IMR-90 (cell line): ENCODE measurements at regions not wholly inside any gene's neighbourhood (a gene's known extent, or its start where the extent isn't known, plus 50 kb on each side); places are given as distances from the start of the nearest gene placed in this dataset.

ENCODE experiments used
- ATAC-seq: fragments of 200-7000 bp; cut with Tn5 transposase; 2 replicates; pipeline ENCODE4 v1.9.1; 2020; ENCODE audit warnings: low read depth, mild to moderate bottlenecking, moderate library complexity
- BruUV-seq: library from RNA; stranded (reverse); fragments of 400-500 nt; replicated peaks from 2 replicates; lab custom pipeline; 2021; lab: Mats Ljungman, UMichigan
- CTCF ChIA-PET: fragments of 300-600 bp; formaldehyde crosslinking; extraction: SDS; loops from one replicate; lab custom pipeline; 2021; ENCODE audit warnings: antibody characterized with exemption; lab: Yijun Ruan, JAX
- POLR2A ChIA-PET: fragments of 300-600 bp; sonication (Branson Sonifier 250); formaldehyde crosslinking; loops from one replicate; lab custom pipeline; 2022; ENCODE audit warnings: antibody characterized with exemption; ENCODE audit not compliant: unreplicated experiment; lab: Charles Lee
- DNase-seq: peaks from one replicate; pipeline ENCODE4 v3.0.0; 2013
- H2AFZ ChIP-seq: replicated peaks from 2 replicates; pipeline ENCODE3; 2013; ENCODE audit warnings: low read length, mild to moderate bottlenecking; ENCODE audit not compliant: poor library complexity
- H2AK5ac ChIP-seq: 2 replicates; pipeline ENCODE4 v1.6.1; 2013; ENCODE audit warnings: low read depth, low read length, inconsistent platforms
- H2AK9ac ChIP-seq: replicated peaks from 2 replicates; pipeline ENCODE3; 2013; ENCODE audit warnings: mild to moderate bottlenecking, low read depth, low read length, moderate library complexity; ENCODE audit not compliant: poor library complexity
- H2BK120ac ChIP-seq: 2 replicates; pipeline ENCODE4 v1.6.1; 2013; ENCODE audit warnings: low read depth, low read length, inconsistent platforms
- H2BK15ac ChIP-seq: 3 replicates; pipeline ENCODE4 v1.6.1; 2013; ENCODE audit warnings: low read depth, low read length, inconsistent platforms
- H2BK20ac ChIP-seq: 2 replicates; pipeline ENCODE4 v1.6.1; 2013; ENCODE audit warnings: low read depth, mild to moderate bottlenecking, inconsistent platforms, low read length, moderate library complexity
- H2BK5ac ChIP-seq: 2 replicates; pipeline ENCODE4 v1.6.1; 2013; ENCODE audit warnings: mild to moderate bottlenecking, low read depth, low read length, inconsistent platforms; ENCODE audit not compliant: poor library complexity, severe bottlenecking
- H3K14ac ChIP-seq: replicated peaks from 2 replicates; pipeline ENCODE4 v1.6.1; 2013; ENCODE audit warnings: low read depth, low read length, inconsistent platforms
- H3K18ac ChIP-seq: 2 replicates; pipeline ENCODE4 v1.6.1; 2013; ENCODE audit warnings: low read depth, low read length, control low read depth
- H3K23ac ChIP-seq: 2 replicates; pipeline ENCODE4 v1.6.1; 2013; ENCODE audit warnings: low read depth, low read length, inconsistent platforms
- H3K27ac ChIP-seq: 2 replicates; pipeline ENCODE4 v1.5.1; 2013; ENCODE audit warnings: mild to moderate bottlenecking, control low read depth, low read length; ENCODE audit not compliant: insufficient read depth
- H3K27me3 ChIP-seq: 2 replicates; pipeline ENCODE4 v1.6.1; 2013; ENCODE audit warnings: low read length; ENCODE audit not compliant: control insufficient read depth, insufficient read depth
- H3K36me3 ChIP-seq: 2 replicates; pipeline ENCODE4 v1.6.1; 2013; ENCODE audit warnings: low read length, mixed read lengths; ENCODE audit not compliant: control insufficient read depth, insufficient read depth
- H3K4ac ChIP-seq: 2 replicates; pipeline ENCODE4 v1.6.1; 2013; ENCODE audit warnings: low read depth, low read length, inconsistent platforms
- H3K4me1 ChIP-seq: 2 replicates; pipeline ENCODE4 v1.6.1; 2013; ENCODE audit warnings: low read length, mixed read lengths; ENCODE audit not compliant: control insufficient read depth, insufficient read depth
- H3K4me2 ChIP-seq: 2 replicates; pipeline ENCODE4 v1.6.1; 2013; ENCODE audit warnings: low read depth, mild to moderate bottlenecking, control low read depth, low read length, moderate library complexity
- H3K4me3 ChIP-seq: 2 replicates; pipeline ENCODE4 v1.5.1; 2013; ENCODE audit warnings: low read depth, mild to moderate bottlenecking, control low read depth, low read length, moderate library complexity; ENCODE audit not compliant: insufficient read depth
- H3K56ac ChIP-seq: 2 replicates; pipeline ENCODE4 v1.6.1; 2013; ENCODE audit warnings: low read length, inconsistent platforms; ENCODE audit not compliant: insufficient read depth; ENCODE audit errors: extremely low read depth
- H3K79me1 ChIP-seq, 2 experiments: 2 replicates each; pipeline ENCODE4 v1.6.1; 2013; ENCODE audit warnings: low read length in 2 of 2, inconsistent platforms in 1 of 2, low read depth in 1 of 2
- H3K9ac ChIP-seq: 2 replicates; pipeline ENCODE4 v1.6.1; 2013; ENCODE audit warnings: low read depth, low read length, control low read depth
- H3K9me1 ChIP-seq: 2 replicates; pipeline ENCODE4 v1.6.1; 2013; ENCODE audit warnings: low read length, inconsistent platforms; ENCODE audit not compliant: insufficient read depth
- H3K9me3 ChIP-seq: 2 replicates; pipeline ENCODE4 v1.6.1; 2013; ENCODE audit warnings: low read length; ENCODE audit not compliant: control insufficient read depth, insufficient read depth
- H4K20me1 ChIP-seq: 2 replicates; pipeline ENCODE4 v1.6.1; 2013; ENCODE audit warnings: low read length, inconsistent platforms; ENCODE audit not compliant: insufficient read depth
- H4K5ac ChIP-seq: 2 replicates; pipeline ENCODE4 v1.6.1; 2013; ENCODE audit warnings: mild to moderate bottlenecking, low read depth, low read length, control low read depth
- H4K8ac ChIP-seq, 2 experiments: 2 replicates each; pipeline ENCODE4 v1.6.1; 2013; ENCODE audit warnings: low read depth in 2 of 2, low read length in 2 of 2, control low read depth in 1 of 2, inconsistent platforms in 1 of 2
- H4K91ac ChIP-seq: 2 replicates; pipeline ENCODE4 v1.6.1; 2013; ENCODE audit warnings: low read depth, low read length, inconsistent platforms; ENCODE audit not compliant: insufficient read depth
- BHLHE40 ChIP-seq: fragments of 150-350 bp; IDR thresholded peaks from 2 replicates; pipeline ENCODE4 v1.6.1; 2016; ENCODE audit warnings: mild to moderate bottlenecking, low read depth, low read length
- CEBPB ChIP-seq: IDR thresholded peaks from 2 replicates; pipeline ENCODE4 v1.6.1; 2012; ENCODE audit warnings: low read depth, low read length, improper control_type of control experiment
- CHD1 ChIP-seq: IDR thresholded peaks from 2 replicates; pipeline ENCODE4 v1.6.1; 2012; ENCODE audit warnings: low read depth, low read length, improper control_type of control experiment
- CTCF ChIP-seq: conservative IDR thresholded peaks from 2 replicates; pipeline ENCODE4 v1.5.1; 2012; ENCODE audit warnings: mild to moderate bottlenecking, low read depth, low read length, improper control_type of control experiment
- FOS ChIP-seq: fragments of 150-350 bp; IDR thresholded peaks from 2 replicates; pipeline ENCODE4 v1.6.1; 2016; ENCODE audit warnings: low read depth, low read length
- MAFK ChIP-seq: IDR thresholded peaks from 2 replicates; pipeline ENCODE4 v1.6.1; 2012; ENCODE audit warnings: low read depth, low read length, improper control_type of control experiment
- MAZ ChIP-seq: IDR thresholded peaks from 2 replicates; pipeline ENCODE4 v1.6.1; 2012; ENCODE audit warnings: low read depth, mild to moderate bottlenecking, low read length, improper control_type of control experiment, moderate library complexity, borderline replicate concordance
- MXI1 ChIP-seq: IDR thresholded peaks from 2 replicates; pipeline ENCODE4 v1.6.1; 2012; ENCODE audit warnings: low read depth, mild to moderate bottlenecking, low read length, moderate library complexity, borderline replicate concordance
- NFE2L2 ChIP-seq: fragments of 150-350 bp; IDR thresholded peaks from 2 replicates; pipeline ENCODE4 v1.6.1; 2016; ENCODE audit warnings: low read depth, mild to moderate bottlenecking, low read length
- POLR2A ChIP-seq: IDR thresholded peaks from 2 replicates; pipeline ENCODE4 v1.6.1; 2012; ENCODE audit warnings: mild to moderate bottlenecking, low read depth, low read length
- RAD21 ChIP-seq: IDR thresholded peaks from 2 replicates; pipeline ENCODE4 v1.6.1; 2012; ENCODE audit warnings: low read length, improper control_type of control experiment
- RCOR1 ChIP-seq: IDR thresholded peaks from 2 replicates; pipeline ENCODE4 v1.6.1; 2012; ENCODE audit warnings: mild to moderate bottlenecking, low read length, improper control_type of control experiment; ENCODE audit not compliant: insufficient replicate concordance
- SMC3 ChIP-seq: fragments of 150-350 bp; IDR thresholded peaks from 2 replicates; pipeline ENCODE4 v1.6.1; 2016; ENCODE audit warnings: low read depth, mild to moderate bottlenecking, antibody characterized with exemption, low read length, moderate library complexity
- USF2 ChIP-seq: fragments of 150-350 bp; IDR thresholded peaks from 2 replicates; pipeline ENCODE4 v1.6.1; 2017; ENCODE audit warnings: mild to moderate bottlenecking, antibody characterized with exemption, low read length, low read depth
- WGBS, 2 experiments: methylation state at CpG; one replicate each; pipeline versions ENCODE4 v1.1.5 to v1.1.7; 2013; ENCODE audit warnings: missing lambda C conversion rate in 2 of 2; ENCODE audit not compliant: insufficient read length in 1 of 2; ENCODE audit errors: extremely low coverage in 2 of 2; 5-methylcytosine and 5-hydroxymethylcytosine counted together
- dilution Hi-C: fragments of 300-500 bp; cut with HindIII; formaldehyde crosslinking; loops from one replicate; pipeline ENCODE4 v1.14.3; 2018; ENCODE audit warnings: low sequenced_read_pairs; ENCODE audit not compliant: unreplicated experiment
- in situ Hi-C: fragments of 300-500 bp; cut with MboI; formaldehyde crosslinking; loops from 3 replicates; pipeline ENCODE4 v1.14.3; 2019; ENCODE audit warnings: low sequenced_read_pairs, inconsistent platforms, mixed read lengths
- intact Hi-C: fragments of 100-400 bp; cut with micrococcal nuclease; formaldehyde crosslinking; loops from 2 replicates; pipeline ENCODE4 v1.10.0; 2022
- TF ChIP-seq, protein P1 (sequence below): fragments of 150-350 bp; IDR thresholded peaks from 2 replicates; pipeline ENCODE4 v1.6.1; 2016; ENCODE audit warnings: low read depth, mild to moderate bottlenecking, low read length, moderate library complexity, borderline replicate concordance

GRCh38 chr16:26667307-26667706, 399.4 kb upstream of the C16orf82 start:
- in situ Hi-C loops: no loop called here
- Histone ChIP-seq H4K20me1 (no peaks in the 10 kb centered on the region), H3K4me3 (no peak overlapping the region), H4K8ac (no peak overlapping the region), H3K9ac (no peak overlapping the region), H3K14ac (no peak overlapping the region), H4K91ac (no peak overlapping the region), H4K5ac (no peak overlapping the region), H2BK120ac (no peak overlapping the region), H3K23ac (no peak overlapping the region), H3K4me1 (no peaks in the 10 kb centered on the region), H3K9me1 (no peaks in the 10 kb centered on the region), H2AFZ (no peak overlapping the region), H3K18ac (no peak overlapping the region), H3K27ac (no peak overlapping the region), H2AK9ac (no peak overlapping the region), H3K36me3 (no peaks in the 10 kb centered on the region), H3K4ac (no peak overlapping the region), H2BK15ac (no peak overlapping the region), H3K56ac (no peak overlapping the region), H2AK5ac (no peak overlapping the region), H3K79me1 (no peaks in the 10 kb centered on the region), H3K9me3 (peaks cover 10% of the 10 kb centered on the region), H3K27me3 (no peaks in the 10 kb centered on the region), H3K4me2 (no peak overlapping the region), H2BK5ac (no peak overlapping the region), H2BK20ac (no peak overlapping the region)
- POLR2A ChIA-PET: no interaction called here
- CTCF ChIA-PET: no interaction called here
- BruUV-seq: no TSS peak
- no peak for TF ChIP-seq RAD21
- no peak for TF ChIP-seq BHLHE40
- TF ChIP-seq, protein P1, sequence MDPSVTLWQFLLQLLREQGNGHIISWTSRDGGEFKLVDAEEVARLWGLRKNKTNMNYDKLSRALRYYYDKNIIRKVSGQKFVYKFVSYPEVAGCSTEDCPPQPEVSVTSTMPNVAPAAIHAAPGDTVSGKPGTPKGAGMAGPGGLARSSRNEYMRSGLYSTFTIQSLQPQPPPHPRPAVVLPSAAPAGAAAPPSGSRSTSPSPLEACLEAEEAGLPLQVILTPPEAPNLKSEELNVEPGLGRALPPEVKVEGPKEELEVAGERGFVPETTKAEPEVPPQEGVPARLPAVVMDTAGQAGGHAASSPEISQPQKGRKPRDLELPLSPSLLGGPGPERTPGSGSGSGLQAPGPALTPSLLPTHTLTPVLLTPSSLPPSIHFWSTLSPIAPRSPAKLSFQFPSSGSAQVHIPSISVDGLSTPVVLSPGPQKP: no peak
- TF ChIP-seq POLR2A: no peak
- TF ChIP-seq CHD1: no peak
- TF ChIP-seq MAZ: no peak
- TF ChIP-seq MXI1: no peak
- no peak for TF ChIP-seq MAFK
- TF ChIP-seq CEBPB: no peak
- no peak for TF ChIP-seq RCOR1
- no peak for TF ChIP-seq SMC3
- TF ChIP-seq CTCF: no peak
- no peak for TF ChIP-seq NFE2L2
- no peak for TF ChIP-seq USF2
- no peak for TF ChIP-seq FOS
- no peak for ATAC-seq
- intact Hi-C loops: no loop called here
- DNase-seq: no peak
- dilution Hi-C loops: no loop called here
- 52% methylated on average over 6 of the region's 12 CpGs; no CpG with 5 or more reads in 1 of the 2 experiments for WGBS, 2 experiments
